Body of pancreas (tissue), 4 donors: ENCODE measurements at regions not wholly inside any gene's neighbourhood (a gene's known extent, or its start where the extent isn't known, plus 50 kb on each side); places are given as distances from the start of the nearest gene placed in this dataset.

Experiments used
- ATAC-seq: fragments of 150-250 bp; one replicate; pipeline ENCODE4 v1.9.1; 2016
- DNase-seq, 4 donors: peaks; one replicate each; pipeline ENCODE4 v3.0.0-alpha.2; 2019
- H3K27ac ChIP-seq, 4 donors: fragments of 200-600 bp; sonication (generic); 1 replicate in 3 of 4; 2 replicates in 1 of 4; pipeline versions ENCODE4 v1.5.1 to v1.6.1; 2016 to 2019; ENCODE audit warnings: mild to moderate bottlenecking in 1 of 4, mixed read lengths in 1 of 4, moderate library complexity in 1 of 4
- H3K27me3 ChIP-seq, 2 donors: fragments of 200-600 bp; sonication (generic); one replicate each; pipeline ENCODE4 v1.6.0; 2016; ENCODE audit warnings: mild to moderate bottlenecking in 1 of 2
- H3K36me3 ChIP-seq, 2 donors: fragments of 200-600 bp; sonication (generic); replicated peaks in 1 of 2; 2 replicates each; pipeline ENCODE4 v1.5.1; 2016; ENCODE audit warnings: low read depth in 2 of 2; ENCODE audit not compliant: insufficient read depth in 1 of 2
- H3K4me1 ChIP-seq: fragments of 200-600 bp; sonication (generic); one replicate; pipeline ENCODE4 v1.6.0; 2016
- H3K4me3 ChIP-seq, 2 donors: fragments of 200-600 bp; sonication (generic); 1 replicate in 1 of 2; 2 replicates in 1 of 2; pipeline ENCODE4 v1.5.1; 2016 to 2019
- H3K9me3 ChIP-seq, 3 donors: fragments of 200-600 bp; sonication (generic); 1 replicate in 2 of 3; 2 replicates in 1 of 3; pipeline ENCODE4 v1.5.1; 2016
- POLR2A ChIP-seq, 3 donors: fragments of 450-650 bp; IDR thresholded peaks; one replicate each; pipeline ENCODE4 v1.6.1; 2016; ENCODE audit warnings: antibody characterized with exemption in 3 of 3, mild to moderate bottlenecking in 2 of 3
- WGBS, 2 donors: methylation state at CpG; one replicate each; pipeline ENCODE4 v1.1.5; 2017; 5-methylcytosine and 5-hydroxymethylcytosine counted together
- intact Hi-C: fragments of 100-400 bp; cut with DNase I; formaldehyde crosslinking; loops from one replicate; pipeline ENCODE4 v1.15.1; 2023
- TF ChIP-seq, protein P1 (sequence below), 7 experiments: fragments of 450-650 bp in 4 of 7; fragments of 200-600 bp in 3 of 7; sonication (generic) in 3 of 7; IDR thresholded peaks; one replicate each; pipeline ENCODE4 v1.5.1; 2016 to 2019; ENCODE audit warnings: antibody characterized with exemption in 7 of 7

DNA sequence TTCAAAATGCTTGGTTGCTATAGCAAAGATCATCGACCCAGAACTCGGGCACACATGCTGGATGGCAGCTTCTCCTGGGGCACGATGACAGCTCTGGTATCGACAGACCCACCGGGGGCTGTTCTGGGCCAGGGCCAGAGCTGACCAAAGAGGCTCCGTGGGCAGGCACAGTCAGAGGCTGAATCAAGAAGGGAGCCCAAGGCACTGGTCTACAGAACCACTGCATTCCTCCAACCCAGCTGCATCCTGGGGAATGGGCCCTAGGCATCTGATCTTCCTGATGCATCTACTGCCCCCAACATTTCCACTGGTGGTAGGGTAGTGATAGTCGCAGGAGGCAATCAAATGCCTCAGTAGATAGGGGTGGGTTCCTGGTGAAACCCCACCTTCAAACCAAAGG lies 470.3 kb downstream of the TBC1D22A start:
- ATAC-seq (no peak), DNase-seq (no peak)
- H3K27me3 ChIP-seq = no peaks in the 10 kb centered on the region
- no peak overlapping the region for H3K4me3 ChIP-seq
- H3K9me3 ChIP-seq = peaks cover 0 to 17% (median 0%) of the 10 kb centered on the region in 3 donors
- WGBS, 2 donors = 75 to 93% methylated on average over 5 to 6 of the region's 7 CpGs
- no peaks in the 10 kb centered on the region for H3K36me3 ChIP-seq
- H3K27ac ChIP-seq = no peak overlapping the region
- TF ChIP-seq POLR2A (IDR thresholded peaks at IDR 0.05) = no peak
- TF ChIP-seq, protein P1, sequence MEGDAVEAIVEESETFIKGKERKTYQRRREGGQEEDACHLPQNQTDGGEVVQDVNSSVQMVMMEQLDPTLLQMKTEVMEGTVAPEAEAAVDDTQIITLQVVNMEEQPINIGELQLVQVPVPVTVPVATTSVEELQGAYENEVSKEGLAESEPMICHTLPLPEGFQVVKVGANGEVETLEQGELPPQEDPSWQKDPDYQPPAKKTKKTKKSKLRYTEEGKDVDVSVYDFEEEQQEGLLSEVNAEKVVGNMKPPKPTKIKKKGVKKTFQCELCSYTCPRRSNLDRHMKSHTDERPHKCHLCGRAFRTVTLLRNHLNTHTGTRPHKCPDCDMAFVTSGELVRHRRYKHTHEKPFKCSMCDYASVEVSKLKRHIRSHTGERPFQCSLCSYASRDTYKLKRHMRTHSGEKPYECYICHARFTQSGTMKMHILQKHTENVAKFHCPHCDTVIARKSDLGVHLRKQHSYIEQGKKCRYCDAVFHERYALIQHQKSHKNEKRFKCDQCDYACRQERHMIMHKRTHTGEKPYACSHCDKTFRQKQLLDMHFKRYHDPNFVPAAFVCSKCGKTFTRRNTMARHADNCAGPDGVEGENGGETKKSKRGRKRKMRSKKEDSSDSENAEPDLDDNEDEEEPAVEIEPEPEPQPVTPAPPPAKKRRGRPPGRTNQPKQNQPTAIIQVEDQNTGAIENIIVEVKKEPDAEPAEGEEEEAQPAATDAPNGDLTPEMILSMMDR (IDR thresholded peaks at IDR 0.05) = no peak
- intact Hi-C loops = no loop called here
- H3K4me1 ChIP-seq = no peaks in the 10 kb centered on the region

DNA sequence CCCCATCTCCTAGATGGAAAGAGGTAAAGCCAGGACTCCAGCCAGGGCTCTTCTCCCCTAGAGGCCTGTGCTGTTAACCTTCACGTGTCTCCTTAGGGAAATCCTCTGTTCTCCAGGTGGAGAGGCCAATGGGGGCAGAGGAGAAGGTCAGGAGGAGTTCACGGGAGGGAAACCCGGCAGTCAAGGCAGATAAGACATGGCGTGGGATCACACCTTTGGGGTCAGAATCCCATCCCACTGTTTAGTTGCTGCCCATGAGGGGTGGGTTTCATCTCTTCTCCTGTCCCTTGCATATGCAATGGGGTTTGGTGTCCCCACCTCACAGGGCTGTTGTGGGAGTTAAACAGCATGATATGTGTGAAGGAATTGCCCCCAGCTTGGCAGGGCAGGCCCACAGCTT lies 469.7 kb downstream of the TBC1D22A start:
- Histone ChIP-seq H3K4me3 (no peak overlapping the region), H3K27ac (no peak overlapping the region), H3K36me3 (no peaks in the 10 kb centered on the region), H3K9me3 (peaks cover 0 to 17% (median 0%) of the 10 kb centered on the region in 3 donors), H3K4me1 (no peaks in the 10 kb centered on the region), H3K27me3 (no peaks in the 10 kb centered on the region)
- TF ChIP-seq, protein P1 (IDR thresholded peaks at IDR 0.05) = no peak
- TF ChIP-seq POLR2A (IDR thresholded peaks at IDR 0.05) = no peak
- intact Hi-C loops = no loop called here
- WGBS, 2 donors = 72 to 83% methylated on average over 4 of the region's 4 CpGs
- no peak for DNase-seq
- ATAC-seq = no peak

- no peak for TF ChIP-seq POLR2A (IDR thresholded peaks at IDR 0.05)
- TF ChIP-seq, protein P1 (IDR thresholded peaks at IDR 0.05) = no peak
- Histone ChIP-seq H3K36me3 (no peaks in the 10 kb centered on the region), H3K4me1 (no peaks in the 10 kb centered on the region), H3K9me3 (peaks cover 0 to 17% (median 0%) of the 10 kb centered on the region in 3 donors), H3K27ac (no peak overlapping the region), H3K4me3 (no peak overlapping the region), H3K27me3 (no peaks in the 10 kb centered on the region)
- no peak for DNase-seq
- ATAC-seq = no peak
- intact Hi-C loops = no loop called here
- WGBS, 2 donors = 65 to 67% methylated on average over 7 of the region's 7 CpGs
Measured at GRCh38 chr22:47231759-47232158, 469.3 kb downstream of the TBC1D22A start.

DNA sequence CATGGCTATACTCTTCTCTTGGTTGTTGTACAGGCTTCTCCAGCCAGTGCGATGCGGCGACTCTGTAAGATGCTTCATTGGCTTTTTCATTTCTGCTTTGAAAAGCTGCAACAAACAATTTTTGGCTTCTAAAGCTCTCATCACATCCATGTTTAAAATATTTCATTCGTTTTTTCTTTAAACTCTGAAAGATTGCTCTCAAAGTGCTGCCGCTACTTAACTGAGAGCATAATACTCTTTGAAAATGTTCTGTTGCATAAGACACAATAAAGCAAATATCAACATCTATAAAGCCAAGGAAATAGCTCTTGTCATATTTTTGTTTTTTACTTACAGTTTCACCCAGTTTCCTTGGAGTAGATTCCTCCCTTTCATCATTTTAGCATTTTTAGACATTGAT lies 468.3 kb downstream of the TBC1D22A start:
- no peaks in the 10 kb centered on the region for H3K4me1 ChIP-seq
- ATAC-seq (no peak), DNase-seq (no peak)
- H3K4me3 ChIP-seq = no peak overlapping the region
- H3K9me3 ChIP-seq = peaks cover 0 to 17% (median 0%) of the 10 kb centered on the region in 3 donors
- WGBS, 2 donors = 85 to 88% methylated on average over 5 of the region's 5 CpGs
- no peak overlapping the region for H3K27ac ChIP-seq
- H3K27me3 ChIP-seq = no peaks in the 10 kb centered on the region
- intact Hi-C loops = no loop called here
- TF ChIP-seq, protein P1 (IDR thresholded peaks at IDR 0.05) = no peak
- TF ChIP-seq POLR2A (IDR thresholded peaks at IDR 0.05) = no peak
- H3K36me3 ChIP-seq = no peaks in the 10 kb centered on the region

- ATAC-seq (no peak), DNase-seq (no peak)
- Histone ChIP-seq H3K4me1 (no peaks in the 10 kb centered on the region), H3K4me3 (no peak overlapping the region), H3K36me3 (no peaks in the 10 kb centered on the region), H3K27ac (no peak overlapping the region), H3K27me3 (no peaks in the 10 kb centered on the region), H3K9me3 (peaks cover 0 to 17% (median 0%) of the 10 kb centered on the region in 3 donors)
- 75 to 76% methylated on average over 7 of the region's 7 CpGs for WGBS, 2 donors
- intact Hi-C loops = no loop called here
- TF ChIP-seq POLR2A (IDR thresholded peaks at IDR 0.05) = no peak
- TF ChIP-seq, protein P1 (IDR thresholded peaks at IDR 0.05) = no peak
Measured at GRCh38 chr22:47230251-47230650, 467.8 kb downstream of the TBC1D22A start.
